ENCODE measurements at regions not wholly inside any gene's neighbourhood (a gene's known extent, or its start where the extent isn't known, plus 50 kb on each side); places are given as distances from the start of the nearest gene placed in this dataset.
"Not testable (repeated sequence)": the region's sequence is repeated elsewhere in the genome, so short reads cannot be mapped to it uniquely, and the experiment has no call there.

DNA sequence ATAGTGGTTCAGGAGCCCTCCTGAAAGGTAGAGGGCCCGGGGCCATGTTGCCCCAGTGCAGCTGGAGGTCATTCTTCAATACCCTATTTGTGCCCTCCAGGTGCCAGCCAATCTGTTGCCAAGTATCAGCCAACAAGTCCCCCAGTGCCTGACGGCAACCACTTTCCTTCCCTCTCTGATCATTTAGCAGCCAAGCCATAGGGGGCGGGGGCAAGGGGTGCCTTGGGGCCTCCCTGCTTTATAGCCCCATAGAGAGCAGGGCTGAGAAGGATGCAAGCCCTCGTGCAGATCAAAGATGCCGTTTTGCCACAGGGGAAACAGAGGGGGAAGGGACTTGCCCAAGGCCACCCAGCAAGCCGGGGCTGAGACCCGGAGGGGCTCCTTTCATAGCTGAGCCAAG, 149.0 kb upstream of the CHST15 start:
- DNase-seq, result no peak

GRCh38 chr10:124241510-124241909, 148.1 kb upstream of the CHST15 start:
- not testable (repeated sequence) for DNase-seq

DNA sequence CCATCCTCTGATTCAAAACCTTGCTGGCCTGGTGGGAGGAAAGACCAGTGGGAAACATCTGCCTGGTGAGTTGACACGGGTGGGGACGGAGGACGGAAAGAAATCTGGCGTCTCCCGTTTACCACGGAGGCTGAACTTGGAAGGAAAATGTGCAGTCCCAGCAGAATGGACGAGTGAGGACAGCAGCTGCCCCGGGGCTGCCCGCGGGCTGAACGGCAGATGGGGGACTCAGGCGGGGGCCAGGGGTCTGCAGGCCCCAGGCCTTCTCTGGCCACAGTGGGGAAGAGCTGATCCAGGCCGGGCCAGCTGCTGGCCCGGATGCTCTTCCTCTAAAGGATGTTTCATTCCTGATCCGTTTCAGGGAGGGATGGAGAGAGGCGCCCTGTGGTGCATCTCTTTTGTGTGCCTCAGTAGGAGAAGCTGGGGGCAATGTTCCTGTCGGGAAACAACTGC, 147.5 kb upstream of the CHST15 start:
- no peak for DNase-seq

DNA sequence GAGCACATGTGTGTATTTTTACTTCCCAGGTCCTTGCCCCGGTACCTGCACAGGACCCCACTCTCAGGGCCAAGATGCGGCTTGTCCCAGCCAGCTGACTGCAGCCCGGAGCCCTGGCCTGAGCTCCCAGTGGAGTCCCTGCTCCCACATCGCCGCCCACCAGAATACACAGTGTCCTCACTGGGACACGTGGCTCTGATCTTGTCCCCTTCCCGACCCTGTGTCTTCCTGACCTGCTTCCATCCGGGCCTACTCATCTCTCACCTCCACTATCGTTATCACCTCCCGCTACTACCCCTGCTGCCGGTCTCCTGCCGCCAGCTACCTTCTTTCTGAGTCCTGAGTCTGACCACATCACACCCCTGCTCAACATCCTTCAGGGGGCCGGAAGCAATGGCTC, 146.3 kb upstream of the CHST15 start:
- DNase-seq, result no peak

GRCh38 chr10:124239134-124239533, 145.7 kb upstream of the CHST15 start:
- DNase-seq, result no peak

DNA sequence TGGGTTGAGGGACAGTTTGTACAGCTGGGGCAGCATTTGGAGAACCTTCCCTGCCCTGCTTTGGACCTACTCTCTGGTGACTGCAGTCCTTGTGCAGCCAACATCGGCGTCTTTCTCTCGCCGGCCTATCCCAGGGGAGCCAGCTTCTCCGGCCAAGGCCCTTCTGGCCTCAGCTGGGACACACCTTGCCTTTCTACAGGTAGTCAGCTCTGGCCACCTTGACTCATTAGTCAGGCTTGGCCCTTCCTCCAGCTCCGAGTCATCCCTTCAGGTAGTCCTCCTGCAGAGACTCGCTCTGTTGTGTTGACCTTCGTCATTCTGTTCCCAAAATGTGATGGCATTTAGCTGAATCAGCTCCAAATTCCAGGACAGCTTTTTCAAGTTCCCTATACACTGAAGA, 145.0 kb upstream of the CHST15 start:
- no peak for DNase-seq

DNA sequence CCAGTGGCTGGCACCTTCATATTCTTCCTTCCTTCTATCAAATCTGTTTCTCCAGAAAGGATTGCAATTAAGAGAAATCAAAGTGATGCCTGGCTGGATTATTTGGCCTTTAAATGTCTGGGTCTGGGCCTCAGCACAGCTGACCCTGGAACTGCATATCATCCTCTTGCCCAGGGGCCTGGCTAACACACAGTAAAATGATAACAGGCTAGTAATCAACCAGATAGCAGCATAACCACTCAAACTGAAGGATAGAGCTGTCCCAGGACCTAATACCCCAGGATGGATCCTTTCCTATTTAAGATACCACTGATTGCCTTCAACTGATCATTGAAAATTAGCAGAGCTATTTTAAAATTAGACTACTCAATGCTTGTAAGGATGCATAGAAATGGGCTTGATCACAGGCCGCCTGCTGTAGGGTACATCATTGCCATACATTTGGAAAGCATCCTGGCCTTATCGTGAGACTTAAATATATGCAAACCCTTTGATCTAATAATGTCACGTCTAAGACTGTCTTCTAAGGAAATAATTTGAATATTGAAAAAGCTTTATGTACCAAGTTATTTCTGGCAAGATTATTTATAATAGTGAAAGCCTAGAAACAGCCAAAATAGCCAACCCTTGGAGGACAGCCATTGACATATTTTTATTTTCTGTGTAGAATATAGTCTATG, 144.0 kb upstream of the CHST15 start:
- no peak for DNase-seq

DNA sequence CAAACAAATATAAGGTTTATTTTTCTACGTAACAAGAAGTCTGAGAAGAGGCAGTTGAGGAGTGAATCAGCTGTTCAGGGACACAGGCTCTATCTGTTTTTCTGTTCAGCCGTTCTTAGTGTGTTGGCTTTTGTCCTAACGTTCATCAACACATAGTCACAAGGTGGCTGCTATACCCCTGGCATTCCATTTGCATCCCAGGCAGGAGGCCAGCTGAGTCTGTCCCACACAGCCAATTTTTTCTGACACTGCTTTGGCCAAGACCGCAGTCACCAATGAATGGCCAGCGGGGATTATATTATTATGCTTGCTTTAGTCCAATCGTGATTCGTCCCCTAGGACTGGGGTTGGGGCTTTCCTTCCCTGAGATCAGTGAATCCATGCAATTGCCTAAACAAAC, 143.4 kb upstream of the CHST15 start:
- DNase-seq, result no peak

GRCh38 chr10:124236136-124236535, 142.7 kb upstream of the CHST15 start:
- DNase-seq, result no peak

DNA sequence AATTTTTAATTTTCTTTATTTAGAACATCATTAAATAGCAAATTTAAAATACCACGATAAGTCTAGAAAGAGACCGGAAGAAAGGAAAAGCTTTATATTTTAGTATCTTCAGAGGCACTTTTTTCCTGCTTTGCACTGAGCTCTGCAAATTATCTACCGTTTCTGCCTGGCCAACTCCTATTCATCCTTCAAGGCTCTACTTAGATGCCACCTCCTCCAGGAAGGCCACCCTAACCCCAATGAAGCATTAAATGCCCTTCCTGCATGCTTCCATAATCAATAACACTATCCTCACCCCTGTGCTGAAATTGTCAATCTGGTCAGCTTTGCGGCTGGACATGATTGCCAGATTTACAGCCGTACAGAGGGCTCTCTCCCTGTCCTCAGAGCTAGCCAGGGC, 141.8 kb upstream of the CHST15 start:
- no peak for DNase-seq

DNA sequence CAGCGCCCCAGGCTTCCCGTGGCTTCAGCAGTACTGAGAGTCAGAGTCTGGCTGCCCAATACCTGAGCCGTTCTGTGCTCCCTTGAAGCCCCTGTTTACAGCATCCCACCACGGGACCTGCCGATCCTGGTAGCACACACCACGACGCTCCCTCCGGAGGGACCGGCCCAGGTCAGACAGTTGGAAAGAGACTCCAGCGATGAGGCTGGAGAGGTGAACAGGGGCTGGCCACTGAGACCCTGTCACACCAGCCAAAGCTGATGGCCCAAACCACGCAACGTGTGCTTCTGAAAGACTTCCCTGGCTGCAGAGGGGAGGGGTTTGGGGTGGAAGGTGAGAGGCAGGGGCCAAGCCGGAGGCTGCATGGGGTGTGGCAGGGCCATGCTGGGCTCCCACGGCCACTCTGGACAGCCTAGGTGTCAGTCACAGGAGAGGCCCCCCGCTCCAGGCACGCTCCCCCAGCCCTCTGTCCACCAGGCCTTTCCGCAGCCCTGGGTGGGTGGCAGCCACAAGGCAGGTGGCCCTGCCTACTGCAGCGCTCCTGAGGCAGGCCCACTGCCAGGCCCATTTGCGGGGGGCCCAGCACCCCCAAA, 140.2 kb upstream of the CHST15 start:
- no peak for DNase-seq

DNA sequence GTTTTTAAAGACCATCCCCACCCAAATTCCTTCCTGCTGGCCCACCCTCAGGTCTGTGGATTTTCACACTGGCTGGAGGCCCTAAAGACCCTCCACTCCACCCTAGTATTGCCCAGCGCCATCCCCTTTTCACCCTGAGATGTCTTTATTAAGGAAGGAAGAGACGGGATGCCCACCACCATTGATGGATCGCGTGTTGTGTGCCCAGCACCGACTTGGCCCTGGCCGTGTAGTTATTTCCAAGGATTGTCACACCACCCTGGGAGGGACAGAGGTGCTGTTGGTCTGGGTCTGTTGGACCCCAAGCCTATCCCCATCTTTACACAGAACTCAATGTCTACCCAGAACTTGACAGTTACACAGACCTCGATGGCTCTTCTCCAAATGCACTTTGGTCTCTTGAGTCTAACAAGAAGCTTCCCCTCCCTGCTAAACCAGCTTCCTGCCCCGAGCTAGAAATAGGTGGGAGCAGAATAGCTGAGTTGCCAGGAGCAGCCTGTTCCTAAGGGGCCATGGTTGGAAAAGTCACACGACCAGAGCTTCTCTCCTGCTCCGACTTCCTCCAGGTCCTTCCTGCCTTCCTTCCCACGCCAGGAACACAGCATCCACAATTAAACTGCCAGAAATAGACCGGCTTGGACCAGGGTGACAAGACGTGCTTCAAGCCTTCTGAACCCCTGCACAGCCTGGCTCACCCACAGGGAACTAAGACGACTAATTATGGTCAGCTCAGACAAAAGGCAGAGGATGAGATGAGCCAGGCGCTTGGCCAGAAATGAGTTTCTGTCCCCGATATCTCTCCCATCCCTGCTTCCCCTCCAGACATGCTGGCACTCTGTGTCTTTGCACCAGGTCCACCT, 139.5 kb upstream of the CHST15 start:
- no peak for DNase-seq

GRCh38 chr10:124231168-124232155, 138.1 kb upstream of the CHST15 start:
- DNase-seq, result no peak

DNA sequence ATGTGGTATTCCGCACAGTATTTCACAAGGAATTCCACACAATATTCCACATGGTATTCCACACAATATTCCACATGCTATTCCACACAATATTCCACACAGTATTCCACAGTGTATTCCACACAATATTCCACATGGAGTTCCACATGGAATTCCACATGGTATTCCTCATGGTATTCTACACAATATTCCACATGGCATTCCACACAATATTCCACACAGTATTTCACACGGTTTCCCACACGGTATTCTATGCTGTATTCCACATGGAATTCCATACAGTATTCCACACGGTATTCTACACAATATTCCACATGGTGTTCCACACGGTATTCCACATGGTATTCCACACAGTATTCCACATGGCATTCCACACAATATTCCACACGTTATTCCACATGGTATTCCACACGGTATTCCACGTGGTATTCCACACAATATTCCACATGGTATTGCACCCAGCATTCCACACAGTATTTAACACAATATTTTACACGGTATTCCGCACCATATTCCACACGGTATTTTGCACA, 137.3 kb upstream of the CHST15 start:
- DNase-seq, result no peak

DNA sequence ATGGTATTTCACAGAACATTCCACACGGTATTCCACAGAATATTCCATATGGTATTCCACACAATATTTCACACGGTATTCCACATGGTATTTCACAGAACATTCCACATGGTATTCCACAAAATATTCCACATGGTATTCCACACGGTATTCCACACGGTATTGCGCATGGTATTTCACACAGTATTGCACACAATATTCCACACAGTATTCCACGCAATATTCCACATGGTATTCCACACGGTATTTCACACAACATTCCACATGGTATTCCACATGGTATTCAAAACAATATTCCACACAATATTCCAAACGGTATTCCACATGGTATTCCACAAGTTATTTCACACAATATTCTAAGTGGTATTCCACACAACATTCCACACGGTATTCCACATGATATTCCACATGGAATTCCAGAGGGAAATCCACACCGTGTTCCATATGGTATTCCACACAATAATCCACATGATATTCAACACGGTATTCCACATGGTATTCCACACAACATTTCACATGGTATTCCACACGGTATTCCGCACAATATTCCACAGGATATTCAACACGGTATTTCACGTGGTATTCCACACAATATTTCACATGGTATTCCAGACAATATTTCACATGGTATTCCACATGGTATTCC, 136.7 kb upstream of the CHST15 start:
- DNase-seq, result no peak

- no peak for DNase-seq
These were observed 136.0 kb upstream of the CHST15 start for GRCh38 chr10:124229201-124229988.

DNA sequence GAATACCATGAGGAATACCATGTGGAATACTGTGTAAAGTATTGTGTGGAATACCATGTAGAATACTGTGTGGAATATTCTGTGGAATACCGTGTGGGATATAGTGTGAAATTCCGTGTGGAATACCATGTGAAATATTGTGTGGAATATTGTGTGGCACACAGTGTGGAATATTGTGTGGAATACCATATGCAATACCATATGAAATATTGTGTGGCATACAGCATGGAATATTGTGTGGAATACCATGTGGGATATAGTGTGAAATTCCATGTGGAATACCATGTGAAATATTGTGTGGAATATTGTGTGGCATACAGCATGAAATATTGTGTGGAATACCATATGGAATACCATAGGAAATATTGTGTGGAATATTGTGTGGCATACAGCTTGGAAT, 135.1 kb upstream of the CHST15 start:
- no peak for DNase-seq

DNA sequence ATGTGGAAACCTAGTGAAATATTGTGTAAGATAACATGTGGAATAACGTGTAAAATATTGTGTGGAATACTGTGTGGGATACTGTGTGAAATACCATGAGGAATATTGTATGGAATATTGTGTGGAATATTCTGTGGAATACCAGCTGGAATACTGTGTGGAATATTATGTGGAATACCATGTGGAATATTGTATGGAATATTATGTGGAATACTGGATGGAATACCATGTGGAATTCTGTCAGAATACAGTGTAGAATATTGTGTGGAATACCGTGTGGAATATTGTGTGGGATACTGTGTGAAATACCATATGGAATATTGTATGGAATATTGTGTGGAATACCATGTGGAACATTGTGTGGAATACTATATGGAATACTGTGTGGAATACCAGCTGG, 134.6 kb upstream of the CHST15 start:
- DNase-seq, result no peak

DNA sequence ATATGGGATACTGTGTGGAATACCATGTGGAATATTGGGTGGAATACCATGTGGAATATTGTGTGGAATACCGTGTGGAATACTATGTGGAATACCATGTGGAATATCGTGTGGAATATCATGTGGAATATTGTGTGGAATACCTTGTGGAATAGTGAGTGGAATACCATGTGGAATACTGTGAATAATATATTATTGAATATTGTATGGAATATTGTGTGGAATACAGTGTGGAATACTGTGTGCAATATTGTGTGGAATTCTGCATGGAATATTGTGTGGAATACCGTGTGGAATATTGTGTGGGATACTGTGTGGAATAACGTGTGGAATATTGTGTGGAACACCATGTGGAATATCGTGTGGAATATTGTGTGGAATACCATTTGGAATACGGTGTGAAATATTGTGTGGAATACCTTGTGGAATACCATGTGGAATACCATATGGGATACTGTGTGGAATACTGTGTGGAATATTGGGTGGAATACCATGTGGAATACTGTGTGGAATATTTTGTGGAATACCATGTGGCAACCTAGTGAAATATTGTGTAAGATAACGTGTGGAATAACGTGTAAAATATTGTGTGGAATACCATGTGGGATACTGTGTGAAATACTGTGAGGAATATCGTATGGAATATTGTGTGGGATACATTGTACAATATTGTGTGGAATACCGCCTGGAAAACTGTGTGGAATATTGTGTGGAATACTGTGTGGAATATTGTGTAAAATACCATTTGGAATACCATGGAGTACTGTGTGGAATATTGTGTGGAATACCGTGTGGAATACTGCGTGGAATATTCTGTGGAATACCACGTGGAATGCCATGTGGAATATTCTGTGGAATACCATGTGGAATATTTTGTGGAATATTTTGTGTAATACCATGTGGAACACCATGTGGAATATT, 133.9 kb upstream of the CHST15 start:
- DNase-seq, result no peak

All from C1 segment of cervical spinal cord (tissue), 14 donors.